SK-N-SH (cell line): ENCODE measurements at regions not wholly inside any gene's neighbourhood (a gene's known extent, or its start where the extent isn't known, plus 50 kb on each side); places are given as distances from the start of the nearest gene placed in this dataset.

Source experiments
- CTCF ChIA-PET: fragments of 300-600, 350-600 bp; formaldehyde crosslinking; extraction: SDS; loops from one replicate; lab custom pipeline; 2021; lab: Yijun Ruan, JAX
- POLR2A ChIA-PET: fragments of 350-600 bp; sonication (Branson Sonifier 250); formaldehyde crosslinking; extraction: SDS; loops from one replicate; lab custom pipeline; 2020; ENCODE audit warnings: antibody characterized with exemption, inconsistent platforms; lab: Yijun Ruan, JAX
- DNase-seq: peaks from one replicate; pipeline ENCODE4 v3.0.0; 2012
- H2AFZ ChIP-seq: fragments of 200-600 bp; sonication (generic); 2 replicates; pipeline ENCODE4 v1.8.1; 2016; ENCODE audit warnings: antibody characterized with exemption, mild to moderate bottlenecking, low read depth
- H3F3A ChIP-seq: fragments of 200-600 bp; sonication (generic); replicated peaks from 2 replicates; pipeline ENCODE3; 2016; ENCODE audit warnings: antibody characterized with exemption, mild to moderate bottlenecking; ENCODE audit not compliant: insufficient read depth
- H3K27ac ChIP-seq, 2 experiments: fragments of 200-500 bp in 1 of 2; fragments of 200-600 bp in 1 of 2; sonication (Bioruptor generic) in 1 of 2; sonication (generic), shearing (Covaris generic) in 1 of 2; 2 replicates each; pipeline versions ENCODE4 v1.5.1 to v1.6.1; 2014 to 2016; ENCODE audit warnings: low read depth in 2 of 2, inconsistent platforms in 1 of 2, low read length in 1 of 2, mild to moderate bottlenecking in 1 of 2, mixed read lengths in 1 of 2
- H3K27me3 ChIP-seq: fragments of 200-600 bp; sonication (generic), shearing (Covaris generic); 2 replicates; pipeline ENCODE4 v1.6.1; 2016; ENCODE audit warnings: mixed run types; ENCODE audit not compliant: insufficient read depth
- H3K36me3 ChIP-seq, 2 experiments: fragments of 200-500 bp in 1 of 2; fragments of 200-600 bp in 1 of 2; sonication (Bioruptor generic) in 1 of 2; sonication (generic) in 1 of 2; replicated peaks in 1 of 2; 2 replicates each; pipeline versions ENCODE3 to v1.5.1; 2014 to 2016; ENCODE audit warnings: low read length in 1 of 2, mild to moderate bottlenecking in 1 of 2; ENCODE audit not compliant: insufficient read depth in 2 of 2, control insufficient read depth in 1 of 2
- H3K4me1 ChIP-seq, 2 experiments: fragments of 200-500 bp in 1 of 2; fragments of 200-600 bp in 1 of 2; sonication (Bioruptor generic) in 1 of 2; sonication (generic), shearing (Covaris generic) in 1 of 2; 2 replicates each; pipeline versions ENCODE4 v1.5.1 to v1.6.1; 2014 to 2016; ENCODE audit warnings: low read depth in 1 of 2, low read length in 1 of 2, mixed run types in 1 of 2; ENCODE audit not compliant: insufficient read depth in 2 of 2, control insufficient read depth in 1 of 2
- H3K4me2 ChIP-seq: fragments of 200-600 bp; sonication (generic), shearing (Covaris generic); 2 replicates; pipeline ENCODE4 v1.6.1; 2017; ENCODE audit warnings: mixed run types
- H3K4me3 ChIP-seq, 2 experiments: fragments of 200-500 bp in 1 of 2; fragments of 200-600 bp in 1 of 2; sonication (Bioruptor generic) in 1 of 2; sonication (generic), shearing (Covaris generic) in 1 of 2; 2 replicates each; pipeline versions ENCODE4 v1.5.1 to v1.8.1; 2014 to 2016; ENCODE audit warnings: low read depth in 2 of 2, inconsistent platforms in 1 of 2, low read length in 1 of 2, mild to moderate bottlenecking in 1 of 2, mixed read lengths in 1 of 2, moderate library complexity in 1 of 2
- H3K79me2 ChIP-seq: fragments of 200-600 bp; sonication (generic); 2 replicates; pipeline ENCODE4 v1.8.1; 2017; ENCODE audit warnings: mild to moderate bottlenecking; ENCODE audit not compliant: insufficient read depth
- H3K9ac ChIP-seq: fragments of 200-600 bp; sonication (generic); 2 replicates; pipeline ENCODE4 v1.6.1; 2017; ENCODE audit warnings: mixed run types
- H3K9me2 ChIP-seq: fragments of 200-600 bp; sonication (generic); 2 replicates; pipeline ENCODE4 v1.6.1; 2017; ENCODE audit warnings: mixed run types
- H3K9me3 ChIP-seq: fragments of 200-600 bp; sonication (generic); 2 replicates; pipeline ENCODE4 v1.6.1; 2017; ENCODE audit warnings: mixed run types, mild to moderate bottlenecking, moderate library complexity
- H4K20me1 ChIP-seq: fragments of 200-600 bp; sonication (generic); 2 replicates; pipeline ENCODE4 v1.6.1; 2017; ENCODE audit warnings: mild to moderate bottlenecking, mixed run types; ENCODE audit not compliant: insufficient read depth
- CHD2 ChIP-seq: fragments of 150-350 bp; IDR thresholded peaks from 2 replicates; pipeline ENCODE4 v1.6.1; 2018; ENCODE audit warnings: low read length; ENCODE audit not compliant: partially characterized antibody
- CTCF ChIP-seq: fragments of 200-600 bp; sonication (generic); IDR thresholded peaks from 2 replicates; pipeline ENCODE4 v1.6.1; 2017; ENCODE audit warnings: antibody characterized with exemption, mild to moderate bottlenecking, moderate library complexity
- EP300 ChIP-seq, 2 experiments: IDR thresholded peaks; 2 replicates each; pipeline versions ENCODE4 v1.4.0 to v1.6.1; 2012; ENCODE audit warnings: borderline replicate concordance in 1 of 2, low read depth in 1 of 2, low read length in 1 of 2
- GABPA ChIP-seq: IDR thresholded peaks from 2 replicates; pipeline ENCODE4 v1.4.0; 2012; ENCODE audit warnings: low read depth, mild to moderate bottlenecking
- IRF3 ChIP-seq: fragments of 150-350 bp; IDR thresholded peaks from 2 replicates; pipeline ENCODE4 v1.6.1; 2016; ENCODE audit warnings: mild to moderate bottlenecking, low read depth, low read length
- MAX ChIP-seq: IDR thresholded peaks from 2 replicates; pipeline ENCODE4 v1.4.0; 2012; ENCODE audit warnings: low read depth
- MXI1 ChIP-seq: IDR thresholded peaks from 2 replicates; pipeline ENCODE4 v1.6.1; 2012; ENCODE audit warnings: mild to moderate bottlenecking, low read depth, low read length, improper control_type of control experiment
- NRF1 ChIP-seq: IDR thresholded peaks from 2 replicates; pipeline ENCODE4 v1.6.1; 2012; ENCODE audit warnings: low read depth, mild to moderate bottlenecking, low read length
- PBX3 ChIP-seq: IDR thresholded peaks from 2 replicates; pipeline ENCODE4; 2012
- POLR2AphosphoS5 ChIP-seq: IDR thresholded peaks from 2 replicates; pipeline ENCODE4 v1.6.1; 2012; ENCODE audit warnings: low read depth, low read length
- RFX5 ChIP-seq: IDR thresholded peaks from 2 replicates; pipeline ENCODE4 v1.6.1; 2012; ENCODE audit warnings: mild to moderate bottlenecking, improper control_type of control experiment, low read length
- SIN3A ChIP-seq: IDR thresholded peaks from 2 replicates; pipeline ENCODE4 v1.6.1; 2012; ENCODE audit warnings: low read depth, mild to moderate bottlenecking, low read length, moderate library complexity, borderline replicate concordance
- SMC3 ChIP-seq: IDR thresholded peaks from 2 replicates; pipeline ENCODE4 v1.6.1; 2012; ENCODE audit warnings: low read depth, low read length, improper control_type of control experiment
- TAF1 ChIP-seq: IDR thresholded peaks from 2 replicates; pipeline ENCODE4 v1.6.1; 2012; ENCODE audit warnings: low read depth, mild to moderate bottlenecking, low read length, moderate library complexity, borderline replicate concordance
- TCF12 ChIP-seq: IDR thresholded peaks from 2 replicates; pipeline ENCODE4 v1.4.0; 2012
- ZBTB33 ChIP-seq: IDR thresholded peaks from 2 replicates; pipeline ENCODE4 v1.4.0; 2012; ENCODE audit warnings: low read depth, borderline replicate concordance
- WGBS: methylation state at CpG from one replicate; pipeline ENCODE4 v1.1.6; 2017; ENCODE audit warnings: low lambda C conversion rate; 5-methylcytosine and 5-hydroxymethylcytosine counted together

- no peak for TF ChIP-seq IRF3
- TF ChIP-seq SMC3, result no peak
- TF ChIP-seq EP300 (IDR thresholded peaks at IDR 0.05; ENCODE audit: borderline replicate concordance in 1 of 2, low read depth in 1 of 2, low read length in 1 of 2), result no peak
- TF ChIP-seq SIN3A, result no peak
Observed at GRCh38 chr4:175341203-175341755, 423.1 kb downstream of the ADAM29 start (continued).

GRCh38 chr4:175346376-175346775, 428.2 kb downstream of the ADAM29 start:
- WGBS, result 36% methylated on average over 2 of the region's 2 CpGs
- H3K4me3 ChIP-seq, result no peak overlapping the region
- ChIA-PET POLR2A (no interaction called here), CTCF (no interaction called here)
- H3K4me2 ChIP-seq, result no peak overlapping the region
- H3K9me2 ChIP-seq, result no peaks in the 10 kb centered on the region
- no peaks in the 10 kb centered on the region for H3K9me3 ChIP-seq
- no peaks in the 10 kb centered on the region for H3K27me3 ChIP-seq
- no peak overlapping the region for H3K9ac ChIP-seq
- H3K79me2 ChIP-seq, result no peaks in the 10 kb centered on the region
- no peak overlapping the region for H3K27ac ChIP-seq
- TF ChIP-seq PBX3 (no peak), POLR2AphosphoS5 (no peak), TCF12 (no peak), MAX (no peak), GABPA (no peak), ZBTB33 (no peak), TAF1 (no peak), NRF1 (no peak), CTCF (no peak), RFX5 (no peak), MXI1 (no peak), CHD2 (no peak)
- TF ChIP-seq, all 33 proteins: peak for 0
- no peaks in the 10 kb centered on the region for H3K4me1 ChIP-seq
- H3F3A ChIP-seq, result no peaks in the 10 kb centered on the region
- no peaks in the 10 kb centered on the region for H4K20me1 ChIP-seq
- no peak overlapping the region for H2AFZ ChIP-seq
- DNase-seq, result no peak
- H3K36me3 ChIP-seq, result no peaks in the 10 kb centered on the region
